CD14-positive monocyte (primary cell): ENCODE measurements at regions not wholly inside any gene's neighbourhood (a gene's known extent, or its start where the extent isn't known, plus 50 kb on each side); places are given as distances from the start of the nearest gene placed in this dataset.

ENCODE experiments used
- DNase-seq, 3 donors: peaks; one replicate each; pipeline ENCODE4 v3.0.0-alpha.2; 2011 to 2022
- H2AFZ ChIP-seq: 2 replicates; pipeline ENCODE4 v1.6.0; 2012; ENCODE audit warnings: mild to moderate bottlenecking, low read depth, low read length, inconsistent platforms; ENCODE audit not compliant: insufficient read depth, poor library complexity, severe bottlenecking
- H3K27ac ChIP-seq, 2 donors: 1 replicate in 1 of 2; 2 replicates in 1 of 2; pipeline ENCODE4 v1.5.1; 2012 to 2013; ENCODE audit warnings: low read length in 2 of 2, control low read depth in 1 of 2, inconsistent platforms in 1 of 2, low read depth in 1 of 2, mild to moderate bottlenecking in 1 of 2
- H3K27me3 ChIP-seq, 2 donors: one replicate each; pipeline versions ENCODE4 v1.6.0 to v1.6.1; 2011 to 2013; ENCODE audit warnings: low read length in 2 of 2; ENCODE audit not compliant: control insufficient read depth in 2 of 2, insufficient read depth in 2 of 2
- H3K36me3 ChIP-seq, 2 donors: replicated peaks in 1 of 2; 1 replicate in 1 of 2; 2 replicates in 1 of 2; pipeline versions ENCODE4 v1.5.1 to v1.6.1; 2012 to 2013; ENCODE audit warnings: low read length in 2 of 2, control low read depth in 1 of 2, inconsistent platforms in 1 of 2, mild to moderate bottlenecking in 1 of 2; ENCODE audit not compliant: insufficient read depth in 2 of 2, control insufficient read depth in 1 of 2
- H3K4me1 ChIP-seq, 2 donors: 1 replicate in 1 of 2; 2 replicates in 1 of 2; pipeline versions ENCODE4 v1.5.1 to v1.6.1; 2012 to 2013; ENCODE audit warnings: low read length in 2 of 2, control low read depth in 1 of 2, inconsistent platforms in 1 of 2, mild to moderate bottlenecking in 1 of 2, moderate library complexity in 1 of 2; ENCODE audit not compliant: insufficient read depth in 2 of 2, control insufficient read depth in 1 of 2
- H3K4me2 ChIP-seq: replicated peaks from 2 replicates; pipeline ENCODE3; 2012; ENCODE audit warnings: low read length, moderate library complexity, mild to moderate bottlenecking; ENCODE audit not compliant: poor library complexity, severe bottlenecking; ENCODE audit errors: extremely low read depth
- H3K4me3 ChIP-seq, 3 experiments: fragments of 200-600 bp in 1 of 3; sonication (generic) in 1 of 3; replicated peaks in 1 of 3; 1 replicate in 2 of 3; 2 replicates in 1 of 3; pipeline ENCODE4 v1.5.1; 2011 to 2013; ENCODE audit warnings: low read length in 3 of 3, mild to moderate bottlenecking in 3 of 3, control low read depth in 2 of 3, low read depth in 2 of 3, inconsistent platforms in 1 of 3, moderate library complexity in 1 of 3
- H3K79me2 ChIP-seq: 2 replicates; pipeline ENCODE4 v1.6.0; 2012; ENCODE audit warnings: mild to moderate bottlenecking, control low read depth, inconsistent platforms, low read length, moderate library complexity; ENCODE audit not compliant: insufficient read depth
- H3K9ac ChIP-seq: 2 replicates; pipeline ENCODE4 v1.6.0; 2017; ENCODE audit warnings: low read length, mild to moderate bottlenecking; ENCODE audit not compliant: insufficient read depth, poor library complexity, severe bottlenecking
- H3K9me3 ChIP-seq, 2 donors: replicated peaks in 1 of 2; 1 replicate in 1 of 2; 2 replicates in 1 of 2; pipeline versions ENCODE4 v1.5.1 to v1.6.1; 2012 to 2013; ENCODE audit warnings: low read length in 2 of 2, control low read depth in 1 of 2; ENCODE audit not compliant: control insufficient read depth in 1 of 2, insufficient read depth in 1 of 2
- H4K20me1 ChIP-seq: 2 replicates; pipeline ENCODE4 v1.6.0; 2012; ENCODE audit warnings: mild to moderate bottlenecking, low read length, control low read depth, moderate library complexity; ENCODE audit not compliant: insufficient read depth
- H3K27ac Mint-ChIP-seq, 7 donors: one replicate each; pipeline ENCODE4 v1.8.0; 2020; ENCODE audit warnings: mild to moderate bottlenecking in 7 of 7, mixed read lengths in 7 of 7, moderate library complexity in 6 of 7, inconsistent platforms in 2 of 7
- H3K27me3 Mint-ChIP-seq, 3 donors: one replicate each; pipeline ENCODE4 v1.8.0; 2021 to 2022; ENCODE audit warnings: low read depth in 3 of 3, mild to moderate bottlenecking in 3 of 3, mixed read lengths in 3 of 3, moderate library complexity in 3 of 3, inconsistent platforms in 1 of 3
- H3K36me3 Mint-ChIP-seq, 2 donors: one replicate each; pipeline ENCODE4 v1.8.0; 2020; ENCODE audit warnings: mixed read lengths in 2 of 2, inconsistent platforms in 1 of 2, mild to moderate bottlenecking in 1 of 2
- H3K4me1 Mint-ChIP-seq: one replicate; pipeline ENCODE4 v1.8.0; 2020; ENCODE audit warnings: mild to moderate bottlenecking, mixed read lengths
- H3K4me3 Mint-ChIP-seq, 2 donors: one replicate each; pipeline ENCODE4 v1.8.0; 2020; ENCODE audit warnings: mild to moderate bottlenecking in 2 of 2, mixed read lengths in 2 of 2, moderate library complexity in 1 of 2
- H3K9me3 Mint-ChIP-seq, 7 donors: one replicate each; pipeline ENCODE4 v1.8.0; 2020 to 2022; ENCODE audit warnings: mixed read lengths in 7 of 7, mild to moderate bottlenecking in 6 of 7, moderate library complexity in 6 of 7, inconsistent platforms in 2 of 7
- CTCF ChIP-seq: fragments of 200-600 bp; IDR thresholded peaks from one replicate; pipeline ENCODE4 v1.8.0; 2022; ENCODE audit warnings: antibody characterized with exemption, mild to moderate bottlenecking
- WGBS: methylation state at CpG from one replicate; pipeline ENCODE4 v1.1.5; 2013; ENCODE audit warnings: missing lambda C conversion rate; ENCODE audit not compliant: insufficient coverage; 5-methylcytosine and 5-hydroxymethylcytosine counted together
- intact Hi-C, 2 donors: fragments of 100-400 bp; cut with micrococcal nuclease; formaldehyde crosslinking; loops; one replicate each; pipeline versions ENCODE4 v1.15.0 to v1.15.1; 2023

GRCh38 chr5:125416055-125416454 lies 669.6 kb upstream of the ZNF608 start:
- Histone ChIP-seq H3K9me3 (no peaks in the 10 kb centered on the region), H3K27me3 (no peaks in the 10 kb centered on the region), H3K4me2 (no peak overlapping the region), H3K4me3 (no peak overlapping the region), H3K79me2 (no peaks in the 10 kb centered on the region), H3K27ac (no peak overlapping the region), H2AFZ (no peak overlapping the region), H3K9ac (no peak overlapping the region), H3K36me3 (no peaks in the 10 kb centered on the region), H3K4me1 (no peaks in the 10 kb centered on the region), H4K20me1 (no peaks in the 10 kb centered on the region)
- no peak for DNase-seq
- WGBS = no CpG with 5 or more reads among the region's 2 CpGs
- Mint-ChIP-seq H3K27me3 (no peaks in the 10 kb centered on the region), H3K27ac (no peak overlapping the region), H3K36me3 (no peaks in the 10 kb centered on the region), H3K9me3 (peaks cover 0 to 2% (median 0%) of the 10 kb centered on the region in 7 donors), H3K4me1 (peaks cover 12% of the 10 kb centered on the region), H3K4me3 (no peak overlapping the region)
- no peak for TF ChIP-seq CTCF
- intact Hi-C loops = no loop called here

GRCh38 chr5:125421006-125421405 lies 674.6 kb upstream of the ZNF608 start:
- H3K27me3 Mint-ChIP-seq = no peaks in the 10 kb centered on the region
- H3K4me3 Mint-ChIP-seq = no peak overlapping the region
- Histone ChIP-seq H3K9ac (no peak overlapping the region), H2AFZ (no peak overlapping the region), H3K27me3 (no peaks in the 10 kb centered on the region), H3K4me1 (no peaks in the 10 kb centered on the region), H4K20me1 (no peaks in the 10 kb centered on the region), H3K9me3 (no peaks in the 10 kb centered on the region), H3K36me3 (no peaks in the 10 kb centered on the region), H3K4me3 (no peak overlapping the region), H3K79me2 (no peaks in the 10 kb centered on the region), H3K4me2 (no peak overlapping the region), H3K27ac (no peak overlapping the region)
- no peak for DNase-seq
- WGBS = no CpG with 5 or more reads among the region's 2 CpGs
- no peak for TF ChIP-seq CTCF
- H3K36me3 Mint-ChIP-seq = no peaks in the 10 kb centered on the region
- no peaks in the 10 kb centered on the region for H3K4me1 Mint-ChIP-seq
- intact Hi-C loops = no loop called here
- H3K9me3 Mint-ChIP-seq = peaks cover 0 to 3% (median 0%) of the 10 kb centered on the region in 7 donors
- no peak overlapping the region for H3K27ac Mint-ChIP-seq
